OCI-LY7 (cell line): ENCODE measurements at regions not wholly inside any gene's neighbourhood (a gene's known extent, or its start where the extent isn't known, plus 50 kb on each side); places are given as distances from the start of the nearest gene placed in this dataset.

Experiments
- BruUV-seq: library from RNA; stranded (reverse); fragments of 400-500 nt; replicated peaks from 2 replicates; lab custom pipeline; 2021; lab: Mats Ljungman, UMichigan
- CTCF ChIA-PET: fragments of 300-600 bp; sonication (Branson Sonifier 250); formaldehyde crosslinking; loops from one replicate; lab custom pipeline; 2022; ENCODE audit warnings: antibody characterized with exemption; ENCODE audit not compliant: unreplicated experiment; lab: Charles Lee
- POLR2A ChIA-PET: fragments of 300-600 bp; sonication (Branson Sonifier 250); formaldehyde crosslinking; loops from one replicate; lab custom pipeline; 2022; ENCODE audit warnings: antibody characterized with exemption; lab: Charles Lee
- DNase-seq: peaks from one replicate; pipeline ENCODE4 v3.0.0-alpha.2; 2015; ENCODE audit warnings: low spot score
- H2AFZ ChIP-seq: fragments of 200-600 bp; sonication (generic), shearing (Covaris generic); 2 replicates; pipeline ENCODE4 v1.6.1; 2014; ENCODE audit warnings: mild to moderate bottlenecking, antibody characterized with exemption, low read length, moderate library complexity
- H3K27ac ChIP-seq: fragments of 200-600 bp; sonication (generic); 2 replicates; pipeline ENCODE4 v1.5.1; 2014; ENCODE audit warnings: mixed run types, low read depth, mild to moderate bottlenecking, moderate library complexity, low read length, inconsistent platforms; ENCODE audit not compliant: poor library complexity, severe bottlenecking
- H3K36me3 ChIP-seq: fragments of 200-600 bp; sonication (generic); 2 replicates; pipeline ENCODE4 v1.6.1; 2014; ENCODE audit warnings: mild to moderate bottlenecking, antibody characterized with exemption, low read length, moderate library complexity, mixed read lengths; ENCODE audit not compliant: insufficient read depth
- H3K4me1 ChIP-seq: fragments of 200-600 bp; sonication (generic); 2 replicates; pipeline ENCODE4 v1.5.1; 2014; ENCODE audit warnings: mild to moderate bottlenecking, low read length; ENCODE audit not compliant: insufficient read depth, poor library complexity, severe bottlenecking
- H3K4me2 ChIP-seq: fragments of 200-600 bp; sonication (generic); 2 replicates; pipeline ENCODE4 v1.6.1; 2014; ENCODE audit warnings: mild to moderate bottlenecking, low read length
- H3K4me3 ChIP-seq: fragments of 200-600 bp; sonication (generic); 2 replicates; pipeline ENCODE4 v1.5.1; 2014; ENCODE audit warnings: mild to moderate bottlenecking, low read depth, low read length; ENCODE audit not compliant: poor library complexity, severe bottlenecking
- H3K79me2 ChIP-seq: fragments of 200-600 bp; sonication (generic); 2 replicates; pipeline ENCODE4 v1.6.1; 2016; ENCODE audit warnings: low read depth, mild to moderate bottlenecking, low read length, moderate library complexity, mixed read lengths; ENCODE audit not compliant: insufficient read depth
- H3K9me2 ChIP-seq: fragments of 200-600 bp; sonication (generic); 2 replicates; pipeline ENCODE4 v1.6.1; 2016; ENCODE audit warnings: mild to moderate bottlenecking, low read length, mixed read lengths; ENCODE audit not compliant: insufficient read depth
- H3K9me3 ChIP-seq: fragments of 200-600 bp; sonication (generic); 2 replicates; pipeline ENCODE4 v1.6.1; 2014; ENCODE audit warnings: mild to moderate bottlenecking, mixed run types, low read length, mixed read lengths
- H4K20me1 ChIP-seq: fragments of 200-600 bp; sonication (generic); 2 replicates; pipeline ENCODE4 v1.6.1; 2014; ENCODE audit warnings: mild to moderate bottlenecking, antibody characterized with exemption, low read length, moderate library complexity, mixed read lengths; ENCODE audit not compliant: insufficient read depth
- CTCF ChIP-seq: fragments of 200-600 bp; sonication (generic); conservative IDR thresholded peaks from 2 replicates; pipeline ENCODE4 v1.5.1; 2014; ENCODE audit warnings: mild to moderate bottlenecking, antibody characterized with exemption, low read length, moderate library complexity, mixed read lengths
- EZH2phosphoT487 ChIP-seq: fragments of 200-600 bp; sonication (generic); IDR thresholded peaks from 2 replicates; pipeline ENCODE4 v1.6.1; 2018; ENCODE audit warnings: low read depth, borderline replicate concordance, mild to moderate bottlenecking, mixed run types, antibody characterized with exemption, low read length, moderate library complexity, mixed read lengths
- intact Hi-C: fragments of 100-400 bp; cut with micrococcal nuclease; formaldehyde crosslinking; loops from one replicate; pipeline ENCODE4 v1.10.0; 2022; ENCODE audit not compliant: unreplicated experiment

GRCh38 chr4:53680168-53680567 is 88.9 kb upstream of the LNX1 start:
- TF ChIP-seq EZH2phosphoT487 (no peak), CTCF (no peak)
- ChIA-PET CTCF (no interaction called here), POLR2A (no interaction called here)
- Histone ChIP-seq H3K36me3 (no peaks in the 10 kb centered on the region), H3K4me3 (no peak overlapping the region), H3K4me1 (no peaks in the 10 kb centered on the region), H3K9me2 (no peaks in the 10 kb centered on the region), H3K27ac (no peak overlapping the region), H4K20me1 (no peaks in the 10 kb centered on the region), H3K9me3 (no peaks in the 10 kb centered on the region), H2AFZ (no peak overlapping the region), H3K79me2 (no peaks in the 10 kb centered on the region), H3K4me2 (no peak overlapping the region)
- DNase-seq, result no peak
- intact Hi-C loops, result no loop called here
- BruUV-seq, result no TSS peak

DNA sequence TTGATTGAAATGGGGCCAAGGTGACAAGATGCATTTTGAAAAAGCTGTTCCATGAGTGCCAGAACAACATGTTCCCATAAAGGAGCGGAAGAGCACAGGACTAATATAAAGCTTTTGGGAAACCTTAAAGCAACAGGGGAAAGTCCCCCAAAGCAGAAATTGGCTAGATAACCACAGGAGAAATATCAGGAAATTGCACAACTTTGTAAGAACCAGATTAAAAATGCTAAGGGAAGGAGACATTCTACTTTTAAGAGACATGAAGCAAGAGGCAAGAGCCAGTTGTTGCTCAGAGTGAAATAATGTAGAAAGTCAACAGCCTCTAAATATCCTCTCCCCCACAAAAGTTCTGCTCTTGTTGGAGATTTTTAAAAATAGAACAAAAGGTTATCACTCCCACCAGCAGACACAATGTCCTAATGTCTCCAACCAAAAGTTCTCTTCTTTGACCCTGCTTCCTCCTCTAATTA is 85.2 kb upstream of the LNX1 start:
- H3K27ac ChIP-seq, result no peak overlapping the region
- no peak overlapping the region for H3K4me2 ChIP-seq
- no peak for TF ChIP-seq CTCF
- TF ChIP-seq EZH2phosphoT487, result no peak
- intact Hi-C loops, result no loop called here
- H3K36me3 ChIP-seq, result no peaks in the 10 kb centered on the region
- no peak overlapping the region for H2AFZ ChIP-seq
- no TSS peak for BruUV-seq
- no peaks in the 10 kb centered on the region for H4K20me1 ChIP-seq
- no peak for DNase-seq
- H3K4me1 ChIP-seq, result no peaks in the 10 kb centered on the region
- no peak overlapping the region for H3K4me3 ChIP-seq
- ChIA-PET POLR2A (interaction anchor here (0.6 to 0.7 kb wide), 2 partner anchors 27 to 120 kb away, joined by 4 to 5 read pairs; no protein-coding TSS in a partner anchor), CTCF (no interaction called here)
- no peaks in the 10 kb centered on the region for H3K79me2 ChIP-seq
- 0 out of 2 replicates have a peak, but pooled peaks cover 8% of the 10 kb centered on the region for H3K9me2 ChIP-seq
- no peaks in the 10 kb centered on the region for H3K9me3 ChIP-seq

DNA sequence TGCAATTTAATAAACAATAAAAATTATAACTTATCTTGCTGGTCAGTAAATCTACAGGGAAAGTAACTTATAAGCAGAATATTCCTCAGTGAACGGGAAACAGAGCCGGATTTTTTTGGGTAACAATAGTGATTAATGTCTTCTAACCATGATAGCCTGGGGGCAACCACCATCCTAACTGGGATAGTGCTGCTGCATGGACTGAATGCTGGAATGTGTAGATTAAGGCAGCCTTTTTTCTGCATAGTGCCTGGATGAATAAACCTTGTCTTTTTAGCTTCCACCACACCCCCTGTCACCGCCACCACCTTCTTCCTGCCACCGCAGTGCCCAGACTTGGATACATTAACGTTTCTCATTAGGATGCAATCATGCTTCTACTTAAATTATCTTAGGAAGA is 83.6 kb upstream of the LNX1 start:
- Histone ChIP-seq H4K20me1 (no peaks in the 10 kb centered on the region), H3K9me3 (no peaks in the 10 kb centered on the region), H3K4me1 (no peaks in the 10 kb centered on the region), H3K36me3 (no peaks in the 10 kb centered on the region), H3K9me2 (0 out of 2 replicates have a peak, but pooled peaks cover 8% of the 10 kb centered on the region), H3K4me2 (no peak overlapping the region), H3K27ac (no peak overlapping the region), H2AFZ (no peak overlapping the region), H3K79me2 (no peaks in the 10 kb centered on the region), H3K4me3 (no peak overlapping the region)
- ChIA-PET POLR2A (interaction anchor here (0.7 kb wide), 1 partner anchor 180 kb away, joined by 3 read pairs; no protein-coding TSS in a partner anchor), CTCF (no interaction called here)
- intact Hi-C loops, result no loop called here
- no TSS peak for BruUV-seq
- TF ChIP-seq EZH2phosphoT487, result no peak
- DNase-seq, result no peak
